DOHH2 (cell line): ENCODE measurements at regions not wholly inside any gene's neighbourhood (a gene's known extent, or its start where the extent isn't known, plus 50 kb on each side); places are given as distances from the start of the nearest gene placed in this dataset.

Source experiments
- H3F3A ChIP-seq: fragments of 200-600 bp; sonication (generic), shearing (Covaris generic); 2 replicates; pipeline ENCODE4 v1.6.0; 2016; ENCODE audit warnings: antibody characterized with exemption, mild to moderate bottlenecking; ENCODE audit not compliant: control insufficient read depth, insufficient read depth
- H3K27ac ChIP-seq: fragments of 200-600 bp; sonication (generic); 2 replicates; pipeline ENCODE4 v1.5.1; 2014; ENCODE audit warnings: low read depth, mild to moderate bottlenecking, low read length, moderate library complexity
- H3K27me3 ChIP-seq: fragments of 200-600 bp; sonication (generic); 2 replicates; pipeline ENCODE4 v1.6.1; 2014; ENCODE audit warnings: mild to moderate bottlenecking, low read length, mixed read lengths; ENCODE audit not compliant: control insufficient read depth
- H3K36me3 ChIP-seq: fragments of 200-600 bp; sonication (generic); 2 replicates; pipeline ENCODE4 v1.6.1; 2014; ENCODE audit warnings: mild to moderate bottlenecking, low read length, moderate library complexity, mixed read lengths; ENCODE audit not compliant: control insufficient read depth
- H3K4me1 ChIP-seq: fragments of 200-600 bp; sonication (generic); 2 replicates; pipeline ENCODE4 v1.6.1; 2014; ENCODE audit warnings: mild to moderate bottlenecking, low read length, mixed read lengths; ENCODE audit not compliant: control insufficient read depth
- H3K4me2 ChIP-seq: fragments of 200-600 bp; sonication (generic); 2 replicates; pipeline ENCODE4 v1.6.0; 2014; ENCODE audit warnings: mild to moderate bottlenecking, low read length, moderate library complexity
- H3K4me3 ChIP-seq: fragments of 200-600 bp; sonication (generic); 2 replicates; pipeline ENCODE4 v1.5.1; 2014; ENCODE audit warnings: mild to moderate bottlenecking, low read length, mixed read lengths
- H3K79me2 ChIP-seq: fragments of 200-600 bp; sonication (generic); 2 replicates; pipeline ENCODE4 v1.6.1; 2014; ENCODE audit warnings: mild to moderate bottlenecking, low read length, mixed read lengths; ENCODE audit not compliant: control insufficient read depth
- H3K9me2 ChIP-seq: fragments of 200-600 bp; sonication (generic); replicated peaks from 2 replicates; pipeline ENCODE4 v1.6.1; 2014; ENCODE audit warnings: mild to moderate bottlenecking, low read length, mixed read lengths; ENCODE audit not compliant: control insufficient read depth
- H3K9me3 ChIP-seq: fragments of 200-600 bp; sonication (generic); 2 replicates; pipeline ENCODE4 v1.6.1; 2014; ENCODE audit warnings: antibody characterized with exemption, low read length, mixed read lengths; ENCODE audit not compliant: control insufficient read depth, insufficient read depth
- H4K20me1 ChIP-seq: fragments of 200-600 bp; sonication (generic); 2 replicates; pipeline ENCODE4 v1.6.0; 2014; ENCODE audit warnings: low read depth, mild to moderate bottlenecking, antibody characterized with exemption, low read length, moderate library complexity; ENCODE audit not compliant: control insufficient read depth, insufficient read depth
- CTCF ChIP-seq: fragments of 200-600 bp; sonication (generic); IDR thresholded peaks from one replicate; pipeline ENCODE4 v1.5.1; 2014; ENCODE audit warnings: antibody characterized with exemption, mild to moderate bottlenecking, low read depth, low read length; ENCODE audit not compliant: poor library complexity, severe bottlenecking
- EZH2phosphoT487 ChIP-seq: fragments of 200-600 bp; sonication (generic); IDR thresholded peaks from 2 replicates; pipeline ENCODE4 v1.6.1; 2017; ENCODE audit warnings: borderline replicate concordance, mild to moderate bottlenecking, antibody characterized with exemption, low read length, moderate library complexity, mixed read lengths

- Histone ChIP-seq H3F3A (no peaks in the 10 kb centered on the region), H3K9me3 (no peaks in the 10 kb centered on the region), H3K27ac (no peak overlapping the region), H3K79me2 (no peaks in the 10 kb centered on the region), H3K27me3 (no peaks in the 10 kb centered on the region), H3K4me3 (no peak overlapping the region), H3K4me1 (no peaks in the 10 kb centered on the region), H3K36me3 (no peaks in the 10 kb centered on the region), H4K20me1 (no peaks in the 10 kb centered on the region), H3K9me2 (no peaks in the 10 kb centered on the region), H3K4me2 (no peak overlapping the region)
- TF ChIP-seq EZH2phosphoT487 = no peak
- TF ChIP-seq CTCF = no peak
Observed at GRCh38 chr14:84670796-84671195, 859.1 kb upstream of the FLRT2 start.

GRCh38 chr14:84671776-84672175, 858.2 kb upstream of the FLRT2 start:
- no peak overlapping the region for H3K27ac ChIP-seq
- H3F3A ChIP-seq = no peaks in the 10 kb centered on the region
- no peaks in the 10 kb centered on the region for H3K36me3 ChIP-seq
- no peak for TF ChIP-seq EZH2phosphoT487
- TF ChIP-seq CTCF = no peak
- H4K20me1 ChIP-seq = no peaks in the 10 kb centered on the region
- H3K4me2 ChIP-seq = no peak overlapping the region
- no peak overlapping the region for H3K4me3 ChIP-seq
- no peaks in the 10 kb centered on the region for H3K9me2 ChIP-seq
- no peaks in the 10 kb centered on the region for H3K79me2 ChIP-seq
- H3K9me3 ChIP-seq = no peaks in the 10 kb centered on the region
- no peaks in the 10 kb centered on the region for H3K4me1 ChIP-seq
- no peaks in the 10 kb centered on the region for H3K27me3 ChIP-seq

- no peaks in the 10 kb centered on the region for H3K27me3 ChIP-seq
- no peaks in the 10 kb centered on the region for H3K79me2 ChIP-seq
- H3K4me3 ChIP-seq = no peak overlapping the region
- H3K9me2 ChIP-seq = no peaks in the 10 kb centered on the region
- no peaks in the 10 kb centered on the region for H3K9me3 ChIP-seq
- no peak overlapping the region for H3K4me2 ChIP-seq
- H3K27ac ChIP-seq = no peak overlapping the region
- no peaks in the 10 kb centered on the region for H4K20me1 ChIP-seq
- no peaks in the 10 kb centered on the region for H3K4me1 ChIP-seq
- no peaks in the 10 kb centered on the region for H3F3A ChIP-seq
- TF ChIP-seq EZH2phosphoT487 = no peak
- no peak for TF ChIP-seq CTCF
- no peaks in the 10 kb centered on the region for H3K36me3 ChIP-seq
Observed at GRCh38 chr14:84674636-84675035, 855.3 kb upstream of the FLRT2 start.

GRCh38 chr14:84686550-84686949, 843.4 kb upstream of the FLRT2 start:
- no peaks in the 10 kb centered on the region for H3K9me3 ChIP-seq
- no peaks in the 10 kb centered on the region for H3K4me1 ChIP-seq
- H4K20me1 ChIP-seq = no peaks in the 10 kb centered on the region
- H3K4me3 ChIP-seq = no peak overlapping the region
- no peak overlapping the region for H3K27ac ChIP-seq
- no peaks in the 10 kb centered on the region for H3F3A ChIP-seq
- H3K36me3 ChIP-seq = no peaks in the 10 kb centered on the region
- no peaks in the 10 kb centered on the region for H3K27me3 ChIP-seq
- no peak overlapping the region for H3K4me2 ChIP-seq
- no peaks in the 10 kb centered on the region for H3K9me2 ChIP-seq
- TF ChIP-seq CTCF (no peak), EZH2phosphoT487 (no peak)
- no peaks in the 10 kb centered on the region for H3K79me2 ChIP-seq
